OCI-LY7 (cell line): ENCODE measurements at regions not wholly inside any gene's neighbourhood (a gene's known extent, or its start where the extent isn't known, plus 50 kb on each side); places are given as distances from the start of the nearest gene placed in this dataset.

Source experiments
- BruUV-seq: library from RNA; stranded (reverse); fragments of 400-500 nt; replicated peaks from 2 replicates; lab custom pipeline; 2021; lab: Mats Ljungman, UMichigan
- CTCF ChIA-PET: fragments of 300-600 bp; sonication (Branson Sonifier 250); formaldehyde crosslinking; loops from one replicate; lab custom pipeline; 2022; ENCODE audit warnings: antibody characterized with exemption; ENCODE audit not compliant: unreplicated experiment; lab: Charles Lee
- POLR2A ChIA-PET: fragments of 300-600 bp; sonication (Branson Sonifier 250); formaldehyde crosslinking; loops from one replicate; lab custom pipeline; 2022; ENCODE audit warnings: antibody characterized with exemption; lab: Charles Lee
- DNase-seq: peaks from one replicate; pipeline ENCODE4 v3.0.0-alpha.2; 2015; ENCODE audit warnings: low spot score
- H2AFZ ChIP-seq: fragments of 200-600 bp; sonication (generic), shearing (Covaris generic); 2 replicates; pipeline ENCODE4 v1.6.1; 2014; ENCODE audit warnings: mild to moderate bottlenecking, antibody characterized with exemption, low read length, moderate library complexity
- H3K27ac ChIP-seq: fragments of 200-600 bp; sonication (generic); 2 replicates; pipeline ENCODE4 v1.5.1; 2014; ENCODE audit warnings: mixed run types, low read depth, mild to moderate bottlenecking, moderate library complexity, low read length, inconsistent platforms; ENCODE audit not compliant: poor library complexity, severe bottlenecking
- H3K36me3 ChIP-seq: fragments of 200-600 bp; sonication (generic); 2 replicates; pipeline ENCODE4 v1.6.1; 2014; ENCODE audit warnings: mild to moderate bottlenecking, antibody characterized with exemption, low read length, moderate library complexity, mixed read lengths; ENCODE audit not compliant: insufficient read depth
- H3K4me1 ChIP-seq: fragments of 200-600 bp; sonication (generic); 2 replicates; pipeline ENCODE4 v1.5.1; 2014; ENCODE audit warnings: mild to moderate bottlenecking, low read length; ENCODE audit not compliant: insufficient read depth, poor library complexity, severe bottlenecking
- H3K4me2 ChIP-seq: fragments of 200-600 bp; sonication (generic); 2 replicates; pipeline ENCODE4 v1.6.1; 2014; ENCODE audit warnings: mild to moderate bottlenecking, low read length
- H3K4me3 ChIP-seq: fragments of 200-600 bp; sonication (generic); 2 replicates; pipeline ENCODE4 v1.5.1; 2014; ENCODE audit warnings: mild to moderate bottlenecking, low read depth, low read length; ENCODE audit not compliant: poor library complexity, severe bottlenecking
- H3K79me2 ChIP-seq: fragments of 200-600 bp; sonication (generic); 2 replicates; pipeline ENCODE4 v1.6.1; 2016; ENCODE audit warnings: low read depth, mild to moderate bottlenecking, low read length, moderate library complexity, mixed read lengths; ENCODE audit not compliant: insufficient read depth
- H3K9me2 ChIP-seq: fragments of 200-600 bp; sonication (generic); 2 replicates; pipeline ENCODE4 v1.6.1; 2016; ENCODE audit warnings: mild to moderate bottlenecking, low read length, mixed read lengths; ENCODE audit not compliant: insufficient read depth
- H3K9me3 ChIP-seq: fragments of 200-600 bp; sonication (generic); 2 replicates; pipeline ENCODE4 v1.6.1; 2014; ENCODE audit warnings: mild to moderate bottlenecking, mixed run types, low read length, mixed read lengths
- H4K20me1 ChIP-seq: fragments of 200-600 bp; sonication (generic); 2 replicates; pipeline ENCODE4 v1.6.1; 2014; ENCODE audit warnings: mild to moderate bottlenecking, antibody characterized with exemption, low read length, moderate library complexity, mixed read lengths; ENCODE audit not compliant: insufficient read depth
- EZH2phosphoT487 ChIP-seq: fragments of 200-600 bp; sonication (generic); IDR thresholded peaks from 2 replicates; pipeline ENCODE4 v1.6.1; 2018; ENCODE audit warnings: low read depth, borderline replicate concordance, mild to moderate bottlenecking, mixed run types, antibody characterized with exemption, low read length, moderate library complexity, mixed read lengths
- intact Hi-C: fragments of 100-400 bp; cut with micrococcal nuclease; formaldehyde crosslinking; loops from one replicate; pipeline ENCODE4 v1.10.0; 2022; ENCODE audit not compliant: unreplicated experiment
- TF ChIP-seq, protein P1 (sequence below): fragments of 200-600 bp; sonication (generic); conservative IDR thresholded peaks from 2 replicates; pipeline ENCODE4 v1.5.1; 2014; ENCODE audit warnings: mild to moderate bottlenecking, antibody characterized with exemption, low read length, moderate library complexity, mixed read lengths

GRCh38 chr6:23712756-23713155 is 413.3 kb upstream of the NRSN1 start:
- no peak overlapping the region for H3K4me3 ChIP-seq
- no peaks in the 10 kb centered on the region for H3K9me3 ChIP-seq
- no peak overlapping the region for H3K4me2 ChIP-seq
- no peaks in the 10 kb centered on the region for H4K20me1 ChIP-seq
- H3K27ac ChIP-seq = no peak overlapping the region
- H3K36me3 ChIP-seq = no peaks in the 10 kb centered on the region
- H3K4me1 ChIP-seq = no peaks in the 10 kb centered on the region
- H3K79me2 ChIP-seq = no peaks in the 10 kb centered on the region
- TF ChIP-seq EZH2phosphoT487 = no peak
- TF ChIP-seq, protein P1, sequence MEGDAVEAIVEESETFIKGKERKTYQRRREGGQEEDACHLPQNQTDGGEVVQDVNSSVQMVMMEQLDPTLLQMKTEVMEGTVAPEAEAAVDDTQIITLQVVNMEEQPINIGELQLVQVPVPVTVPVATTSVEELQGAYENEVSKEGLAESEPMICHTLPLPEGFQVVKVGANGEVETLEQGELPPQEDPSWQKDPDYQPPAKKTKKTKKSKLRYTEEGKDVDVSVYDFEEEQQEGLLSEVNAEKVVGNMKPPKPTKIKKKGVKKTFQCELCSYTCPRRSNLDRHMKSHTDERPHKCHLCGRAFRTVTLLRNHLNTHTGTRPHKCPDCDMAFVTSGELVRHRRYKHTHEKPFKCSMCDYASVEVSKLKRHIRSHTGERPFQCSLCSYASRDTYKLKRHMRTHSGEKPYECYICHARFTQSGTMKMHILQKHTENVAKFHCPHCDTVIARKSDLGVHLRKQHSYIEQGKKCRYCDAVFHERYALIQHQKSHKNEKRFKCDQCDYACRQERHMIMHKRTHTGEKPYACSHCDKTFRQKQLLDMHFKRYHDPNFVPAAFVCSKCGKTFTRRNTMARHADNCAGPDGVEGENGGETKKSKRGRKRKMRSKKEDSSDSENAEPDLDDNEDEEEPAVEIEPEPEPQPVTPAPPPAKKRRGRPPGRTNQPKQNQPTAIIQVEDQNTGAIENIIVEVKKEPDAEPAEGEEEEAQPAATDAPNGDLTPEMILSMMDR = no peak
- H2AFZ ChIP-seq = no peak overlapping the region
- intact Hi-C loops = no loop called here
- DNase-seq = no peak
- BruUV-seq = no TSS peak
- no peaks in the 10 kb centered on the region for H3K9me2 ChIP-seq
- POLR2A ChIA-PET = no interaction called here
- CTCF ChIA-PET = no interaction called here

GRCh38 chr6:23713211-23713610 is 412.8 kb upstream of the NRSN1 start:
- Histone ChIP-seq H3K4me2 (no peak overlapping the region), H3K36me3 (no peaks in the 10 kb centered on the region), H3K4me1 (no peaks in the 10 kb centered on the region), H3K79me2 (no peaks in the 10 kb centered on the region), H3K9me3 (no peaks in the 10 kb centered on the region), H3K27ac (no peak overlapping the region), H4K20me1 (no peaks in the 10 kb centered on the region), H3K4me3 (no peak overlapping the region), H3K9me2 (no peaks in the 10 kb centered on the region), H2AFZ (no peak overlapping the region)
- ChIA-PET POLR2A (interaction anchor here (0.7 kb wide), 1 partner anchor 9 kb away, joined by 4 read pairs; no protein-coding TSS in a partner anchor), CTCF (no interaction called here)
- no TSS peak for BruUV-seq
- intact Hi-C loops = no loop called here
- no peak for TF ChIP-seq EZH2phosphoT487
- TF ChIP-seq, protein P1 = no peak
- no peak for DNase-seq

DNA sequence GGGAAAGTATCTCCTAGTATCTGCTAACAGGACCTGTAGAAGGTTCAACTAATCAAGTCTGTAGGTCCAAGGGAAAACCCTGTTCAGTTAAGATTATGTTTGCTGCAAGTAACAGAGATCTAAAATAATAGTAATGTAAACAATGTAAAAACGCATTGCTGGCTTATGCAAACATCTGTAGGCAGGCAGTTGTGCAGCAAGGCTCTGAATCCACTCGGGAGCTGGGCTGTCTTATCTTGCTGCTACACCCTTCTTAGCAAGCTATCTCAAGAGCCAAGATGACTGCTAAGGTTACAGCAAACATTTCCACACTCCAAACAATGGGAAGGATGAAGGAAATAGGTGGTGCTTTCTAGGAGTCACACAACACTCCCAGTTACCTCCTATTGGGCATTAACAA is 397.3 kb upstream of the NRSN1 start:
- Histone ChIP-seq H3K9me3 (no peaks in the 10 kb centered on the region), H3K79me2 (no peaks in the 10 kb centered on the region), H4K20me1 (no peaks in the 10 kb centered on the region), H3K4me2 (no peak overlapping the region), H3K36me3 (no peaks in the 10 kb centered on the region), H3K4me1 (no peaks in the 10 kb centered on the region), H3K4me3 (no peak overlapping the region), H2AFZ (no peak overlapping the region), H3K27ac (no peak overlapping the region), H3K9me2 (no peaks in the 10 kb centered on the region)
- no peak for TF ChIP-seq EZH2phosphoT487
- TF ChIP-seq, protein P1 = no peak
- no peak for DNase-seq
- ChIA-PET POLR2A (interaction anchor here (0.6 kb wide), 2 partner anchors 19 to 1015 kb away, joined by 3 read pairs; no protein-coding TSS in a partner anchor), CTCF (no interaction called here)
- intact Hi-C loops = no loop called here
- no TSS peak for BruUV-seq
